ENCODE measurements at regions not wholly inside any gene's neighbourhood (a gene's known extent, or its start where the extent isn't known, plus 50 kb on each side); places are given as distances from the start of the nearest gene placed in this dataset.

GRCh38 chr6:143595251-143596036 lies 82.3 kb upstream of the PHACTR2 start:
- DNase-seq (ENCODE audit: low read depth in 2 of 2) = peak in 1 of 2 donors; percentile 11

GRCh38 chr6:143594647-143595046 lies 83.1 kb upstream of the PHACTR2 start:
- DNase-seq (ENCODE audit: low read depth in 2 of 2) = peak in 1 of 2 donors; percentile 24

GRCh38 chr6:143592335-143592734 lies 80.8 kb upstream of the FUCA2 start:
- peak in 1 of 2 donors; percentile 18 for DNase-seq (ENCODE audit: low read depth in 2 of 2)

- DNase-seq (ENCODE audit: low read depth in 2 of 2) = no peak
Observed at GRCh38 chr6:143591441-143591840, 79.9 kb upstream of the FUCA2 start.

- no peak for DNase-seq (ENCODE audit: low read depth in 2 of 2)
Observed at GRCh38 chr6:143589162-143589561, 77.6 kb upstream of the FUCA2 start.

GRCh38 chr6:143586557-143586956 lies 75.0 kb upstream of the FUCA2 start:
- no peak for DNase-seq (ENCODE audit: low read depth in 2 of 2)

GRCh38 chr6:143585716-143586115 lies 74.2 kb upstream of the FUCA2 start:
- no peak for DNase-seq (ENCODE audit: low read depth in 2 of 2)

- DNase-seq (ENCODE audit: low read depth in 2 of 2) = no peak
Observed at GRCh38 chr6:143585241-143585640, 73.7 kb upstream of the FUCA2 start.

- DNase-seq (ENCODE audit: low read depth in 2 of 2) = no peak
Observed at GRCh38 chr6:143583542-143584327, 72.2 kb upstream of the FUCA2 start.

- DNase-seq (ENCODE audit: low read depth in 2 of 2) = peak; percentile 53 to 80
Observed at GRCh38 chr6:143581835-143582480, 70.4 kb upstream of the FUCA2 start.

GRCh38 chr6:143579703-143580102 lies 68.2 kb upstream of the FUCA2 start:
- DNase-seq (ENCODE audit: low read depth in 2 of 2) = peak; percentile 54 to 87

GRCh38 chr6:143578054-143578453 lies 66.5 kb upstream of the FUCA2 start:
- DNase-seq (ENCODE audit: low read depth in 2 of 2) = no peak

- no peak for DNase-seq (ENCODE audit: low read depth in 2 of 2)
Observed at GRCh38 chr6:143575901-143576426, 64.4 kb upstream of the FUCA2 start.

- DNase-seq (ENCODE audit: low read depth in 2 of 2) = peak; percentile 82 to 89
Observed at GRCh38 chr6:143575440-143575839, 63.9 kb upstream of the FUCA2 start.

GRCh38 chr6:143570147-143570853 lies 58.8 kb upstream of the FUCA2 start:
- no peak for DNase-seq (ENCODE audit: low read depth in 2 of 2)

- DNase-seq (ENCODE audit: low read depth in 2 of 2) = no peak
Observed at GRCh38 chr6:143569040-143569439, 57.5 kb upstream of the FUCA2 start.

- no peak for DNase-seq (ENCODE audit: low read depth in 2 of 2)
Observed at GRCh38 chr6:143564484-143565017, 53.0 kb upstream of the FUCA2 start.

GRCh38 chr6:143562143-143562542 lies 50.6 kb upstream of the FUCA2 start:
- peak in 1 of 2 donors; percentile 30 for DNase-seq (ENCODE audit: low read depth in 2 of 2)

Measured in dermis microvascular lymphatic vessel endothelial cell (primary cell).